GM12865 (cell line): ENCODE measurements at regions not wholly inside any gene's neighbourhood (a gene's known extent, or its start where the extent isn't known, plus 50 kb on each side); places are given as distances from the start of the nearest gene placed in this dataset.
A peak's percentile ranks its signal among the peaks of the same experiment; 100 is the strongest.

Source experiments
- DNase-seq: peaks from one replicate; pipeline ENCODE4 v3.0.0; 2010; ENCODE audit warnings: low read depth
- H3K4me3 ChIP-seq: 2 replicates; pipeline ENCODE4 v1.5.1; 2011; ENCODE audit warnings: mild to moderate bottlenecking, low read depth, low read length, control low read depth
- TF ChIP-seq, protein P1 (sequence below): IDR thresholded peaks from 2 replicates; pipeline ENCODE4 v1.5.1; 2011; ENCODE audit warnings: low read length, control low read depth, low read depth, inconsistent platforms; ENCODE audit not compliant: insufficient read depth; ENCODE audit errors: missing control alignments

DNA sequence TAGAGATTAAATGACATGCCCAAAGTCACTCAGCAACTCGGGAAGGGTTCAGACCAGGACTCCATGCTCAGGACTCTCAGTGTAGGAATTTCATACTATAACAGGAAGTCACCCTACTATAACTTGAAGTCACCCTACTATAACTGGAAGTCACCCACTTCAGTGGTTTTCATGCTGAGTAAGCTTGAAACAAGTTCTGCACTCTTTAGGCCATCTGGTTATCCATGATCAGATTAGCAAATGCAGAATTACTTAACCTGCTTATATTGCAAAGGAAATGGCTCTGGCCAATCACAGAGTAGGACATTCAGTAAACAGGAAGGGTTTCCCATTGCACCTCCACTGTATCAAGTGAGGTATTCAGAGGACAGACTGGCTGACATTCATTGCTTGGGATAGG lies 1240.4 kb downstream of the GATA3 start:
- DNase-seq: peak; percentile 52
- H3K4me3 ChIP-seq: no peak overlapping the region
- TF ChIP-seq, protein P1, sequence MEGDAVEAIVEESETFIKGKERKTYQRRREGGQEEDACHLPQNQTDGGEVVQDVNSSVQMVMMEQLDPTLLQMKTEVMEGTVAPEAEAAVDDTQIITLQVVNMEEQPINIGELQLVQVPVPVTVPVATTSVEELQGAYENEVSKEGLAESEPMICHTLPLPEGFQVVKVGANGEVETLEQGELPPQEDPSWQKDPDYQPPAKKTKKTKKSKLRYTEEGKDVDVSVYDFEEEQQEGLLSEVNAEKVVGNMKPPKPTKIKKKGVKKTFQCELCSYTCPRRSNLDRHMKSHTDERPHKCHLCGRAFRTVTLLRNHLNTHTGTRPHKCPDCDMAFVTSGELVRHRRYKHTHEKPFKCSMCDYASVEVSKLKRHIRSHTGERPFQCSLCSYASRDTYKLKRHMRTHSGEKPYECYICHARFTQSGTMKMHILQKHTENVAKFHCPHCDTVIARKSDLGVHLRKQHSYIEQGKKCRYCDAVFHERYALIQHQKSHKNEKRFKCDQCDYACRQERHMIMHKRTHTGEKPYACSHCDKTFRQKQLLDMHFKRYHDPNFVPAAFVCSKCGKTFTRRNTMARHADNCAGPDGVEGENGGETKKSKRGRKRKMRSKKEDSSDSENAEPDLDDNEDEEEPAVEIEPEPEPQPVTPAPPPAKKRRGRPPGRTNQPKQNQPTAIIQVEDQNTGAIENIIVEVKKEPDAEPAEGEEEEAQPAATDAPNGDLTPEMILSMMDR: no peak

DNA sequence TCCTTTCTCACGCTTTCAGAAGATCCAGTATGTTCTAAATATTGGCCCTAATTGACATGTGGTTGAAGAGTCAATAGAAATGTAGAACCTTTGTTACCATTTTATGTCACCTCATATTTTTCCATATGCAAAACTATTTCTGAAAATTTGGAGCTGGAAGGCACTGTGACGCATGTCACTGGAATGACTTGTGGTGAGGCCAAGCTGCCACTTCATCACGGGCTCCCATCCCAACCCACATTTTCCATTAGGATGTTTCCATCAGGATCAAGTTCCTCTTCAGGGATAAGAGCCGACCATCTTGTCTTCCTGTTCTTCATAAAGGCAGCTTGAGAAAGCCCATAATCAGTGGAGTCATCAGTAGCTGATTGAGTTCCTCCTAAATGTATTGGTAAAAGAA lies 1241.7 kb downstream of the GATA3 start:
- no peak overlapping the region for H3K4me3 ChIP-seq
- DNase-seq: no peak
- TF ChIP-seq, protein P1: no peak

DNA sequence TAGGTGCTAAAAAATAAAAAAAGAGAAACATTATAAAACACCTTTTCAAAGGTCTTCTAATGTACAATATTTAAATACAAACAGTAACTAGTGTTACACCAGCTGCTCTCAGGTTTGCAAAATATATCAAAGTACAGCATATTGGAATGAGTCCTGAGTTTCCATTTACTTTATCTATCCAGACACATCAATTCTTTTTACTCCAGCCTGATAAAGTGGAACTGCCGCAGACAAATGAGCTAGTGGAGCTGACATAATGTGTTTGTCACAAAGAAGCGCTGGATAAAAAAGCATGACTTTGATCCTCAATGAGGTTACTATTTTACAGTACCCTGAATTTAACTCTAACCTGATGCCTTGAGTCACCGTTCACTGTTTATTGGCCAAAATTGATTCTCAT lies 1243.1 kb downstream of the GATA3 start:
- H3K4me3 ChIP-seq: no peak overlapping the region
- TF ChIP-seq, protein P1: no peak
- no peak for DNase-seq

DNA sequence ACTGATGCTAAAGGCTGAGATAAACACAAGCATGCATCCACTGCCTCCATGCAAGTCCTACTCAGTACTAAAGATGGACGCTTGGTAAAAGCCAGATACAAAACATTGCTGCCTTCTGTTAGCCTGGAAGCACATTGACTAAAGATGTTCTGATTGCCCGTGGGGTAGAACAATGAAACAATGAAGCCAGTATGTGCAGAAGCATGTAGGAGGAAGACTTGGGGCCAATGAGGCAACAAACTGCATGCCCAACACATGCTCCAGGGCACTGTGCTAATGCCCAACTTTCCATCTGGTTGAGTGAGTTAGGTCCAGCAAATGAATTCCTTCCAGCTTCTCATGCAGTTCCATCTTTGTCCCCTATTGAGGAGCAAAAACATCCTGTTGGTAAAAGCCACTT lies 1245.5 kb downstream of the GATA3 start:
- TF ChIP-seq, protein P1: no peak
- H3K4me3 ChIP-seq: no peak overlapping the region
- DNase-seq: no peak

DNA sequence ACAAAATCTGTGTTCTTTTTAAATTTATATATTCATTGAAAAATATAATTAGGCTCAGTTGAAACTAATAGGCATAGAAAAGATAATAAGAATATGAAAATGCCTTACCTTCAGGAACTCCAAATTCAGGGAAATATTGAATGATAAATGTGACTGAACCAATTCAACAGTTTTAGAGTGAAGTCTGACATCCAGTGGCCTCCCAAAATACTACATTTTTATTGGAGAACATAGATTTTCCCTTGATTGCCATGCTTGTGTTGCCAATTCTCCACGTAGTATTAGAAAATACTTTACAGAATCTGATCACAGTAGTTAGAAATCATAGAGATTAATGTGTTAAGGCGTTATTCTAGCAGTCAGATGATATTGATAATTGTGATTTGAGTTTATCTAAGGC lies 1246.7 kb downstream of the GATA3 start:
- TF ChIP-seq, protein P1: no peak
- DNase-seq: no peak
- H3K4me3 ChIP-seq: no peak overlapping the region

DNA sequence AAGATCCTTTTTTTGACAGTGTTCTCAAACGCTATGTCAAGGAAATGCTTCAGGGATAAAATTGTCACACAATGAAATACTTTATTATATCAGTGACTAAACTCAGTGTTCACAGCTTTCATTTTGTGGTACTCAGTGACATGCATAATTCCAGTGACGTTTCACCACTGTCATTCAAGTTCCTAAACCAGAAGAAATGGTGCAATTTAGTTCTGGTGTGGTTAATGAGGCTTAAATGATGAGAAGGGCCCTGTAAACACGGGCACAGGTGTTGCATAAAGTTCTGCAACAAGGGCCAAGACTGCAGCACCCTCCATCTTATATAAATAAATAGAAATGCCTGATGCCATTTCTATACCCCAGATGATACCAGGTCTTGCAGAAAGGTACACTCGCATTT lies 1247.1 kb downstream of the GATA3 start:
- H3K4me3 ChIP-seq: no peak overlapping the region
- TF ChIP-seq, protein P1: no peak
- DNase-seq: no peak

DNA sequence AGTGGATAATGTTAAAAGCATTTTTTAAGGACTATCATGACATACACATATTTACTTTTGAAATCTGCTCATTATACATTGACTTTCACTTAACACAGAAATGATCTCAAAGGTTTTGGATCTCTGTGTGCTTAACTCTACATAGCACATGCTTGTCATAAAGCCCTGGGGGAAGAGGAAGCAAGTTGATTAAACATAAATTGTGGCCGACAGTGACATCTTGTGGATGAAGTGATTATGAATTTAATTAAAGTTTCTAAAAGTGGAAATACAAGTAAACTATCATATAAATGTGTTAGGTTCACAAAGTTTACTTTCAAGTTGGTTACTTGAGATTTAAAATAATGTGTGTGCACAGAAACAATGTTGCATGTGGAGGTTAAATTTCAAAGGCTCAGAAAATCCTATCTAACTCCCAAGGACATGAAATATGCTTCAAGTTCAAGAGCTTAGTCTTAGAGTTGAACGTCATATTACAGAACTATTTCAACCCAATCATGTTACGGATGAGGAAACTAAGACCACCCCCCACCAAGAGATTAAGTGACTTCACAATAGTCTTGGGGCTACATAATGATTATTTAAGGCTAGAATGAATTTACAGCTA lies 1247.8 kb downstream of the GATA3 start:
- DNase-seq: peak; percentile 46
- TF ChIP-seq, protein P1: peak; percentile 15
- H3K4me3 ChIP-seq: no peak overlapping the region
